ENCODE measurements at regions not wholly inside any gene's neighbourhood (a gene's known extent, or its start where the extent isn't known, plus 50 kb on each side); places are given as distances from the start of the nearest gene placed in this dataset.

DNA sequence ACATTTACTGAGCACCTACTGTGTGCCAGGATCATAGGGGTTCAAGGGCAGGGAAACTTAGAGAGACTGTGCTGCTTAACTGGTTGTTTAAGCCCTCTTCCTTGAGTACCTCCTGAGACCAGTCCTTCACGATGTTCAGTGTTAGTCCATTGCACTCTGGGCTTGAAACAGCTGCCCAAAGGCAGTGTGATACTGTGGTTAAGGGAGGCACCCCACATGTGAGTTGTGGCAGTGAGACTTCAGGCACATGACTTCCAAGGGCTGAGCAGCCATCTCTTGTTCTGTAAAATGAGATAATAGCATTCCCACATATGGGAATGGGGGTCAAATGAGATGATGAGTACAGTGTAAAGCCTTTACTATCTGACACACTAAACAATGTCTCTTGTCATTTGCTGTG is 75.1 kb downstream of the LINGO1 start:
- DNase-seq (ENCODE audit: low read depth in 2 of 2, low spot score in 1 of 2), result no peak

GRCh38 chr15:77557144-77557543 is 75.6 kb downstream of the LINGO1 start:
- no peak for DNase-seq (ENCODE audit: low read depth in 2 of 2, low spot score in 1 of 2)

DNA sequence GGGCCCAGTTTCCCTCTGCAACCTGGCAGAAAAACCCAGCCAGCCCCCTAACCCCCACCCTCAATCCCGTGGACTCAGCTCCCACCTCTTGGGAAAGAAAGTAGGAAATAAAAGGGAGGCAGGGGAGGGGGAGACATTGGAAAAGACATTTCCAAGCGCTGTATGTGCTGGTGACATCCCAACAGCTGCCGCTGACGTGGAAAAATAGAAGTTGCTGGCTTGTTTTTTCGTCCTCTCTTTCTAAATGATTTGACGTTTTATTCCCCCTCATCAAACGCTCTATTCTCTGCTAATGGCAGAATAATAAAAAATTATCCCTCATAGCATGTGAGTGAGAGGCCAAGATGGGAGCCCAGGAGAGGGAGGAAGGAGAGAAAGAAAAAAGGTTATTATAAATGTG is 76.1 kb downstream of the LINGO1 start:
- no peak for DNase-seq (ENCODE audit: low read depth in 2 of 2, low spot score in 1 of 2)

GRCh38 chr15:77555232-77555631 is 77.5 kb downstream of the LINGO1 start:
- DNase-seq (ENCODE audit: low read depth in 2 of 2, low spot score in 1 of 2), result no peak

- DNase-seq (ENCODE audit: low read depth in 2 of 2, low spot score in 1 of 2), result no peak
These were observed 78.2 kb downstream of the LINGO1 start for GRCh38 chr15:77554306-77555080.

DNA sequence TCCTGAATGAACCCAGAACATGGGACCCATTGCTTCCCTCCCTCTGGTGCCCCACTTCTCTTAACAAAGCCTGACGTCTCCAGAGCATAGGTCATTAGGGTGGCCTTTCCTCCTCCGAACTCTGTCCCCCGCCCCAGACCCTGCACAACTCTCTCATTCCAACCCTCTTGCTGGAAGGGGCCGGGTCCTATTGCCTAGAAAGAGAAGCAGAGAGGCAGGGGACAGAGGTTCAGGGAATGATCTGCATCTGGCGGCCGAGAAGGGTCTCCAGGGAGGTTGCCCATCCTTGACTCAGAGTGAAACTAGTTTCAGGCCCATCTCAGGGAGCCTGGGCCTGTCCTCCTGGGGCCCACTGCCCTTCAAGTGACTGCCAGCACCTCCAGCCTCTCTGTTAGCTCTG is 79.0 kb downstream of the LINGO1 start:
- DNase-seq (ENCODE audit: low read depth in 2 of 2, low spot score in 1 of 2), result no peak

DNA sequence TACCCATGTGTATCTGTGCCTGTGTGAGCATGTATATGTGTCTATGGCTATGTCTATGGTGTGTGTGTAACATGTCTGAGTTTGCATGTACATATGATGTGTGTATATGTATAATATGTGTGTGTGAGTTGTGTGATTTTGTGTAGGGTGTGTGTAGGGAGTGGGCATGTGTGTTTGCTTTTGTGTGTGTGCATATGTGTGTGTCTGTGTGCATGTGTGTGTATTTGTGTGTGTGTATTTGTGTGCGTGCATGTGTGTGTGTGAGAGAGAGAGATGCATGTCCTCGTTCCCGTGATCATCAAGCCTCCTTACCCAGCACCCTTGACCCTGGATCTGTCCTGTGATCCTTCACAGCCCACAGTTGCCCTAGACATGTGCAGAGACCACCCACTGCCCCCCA is 79.5 kb downstream of the LINGO1 start:
- DNase-seq (ENCODE audit: low read depth in 2 of 2, low spot score in 1 of 2), result no peak

DNA sequence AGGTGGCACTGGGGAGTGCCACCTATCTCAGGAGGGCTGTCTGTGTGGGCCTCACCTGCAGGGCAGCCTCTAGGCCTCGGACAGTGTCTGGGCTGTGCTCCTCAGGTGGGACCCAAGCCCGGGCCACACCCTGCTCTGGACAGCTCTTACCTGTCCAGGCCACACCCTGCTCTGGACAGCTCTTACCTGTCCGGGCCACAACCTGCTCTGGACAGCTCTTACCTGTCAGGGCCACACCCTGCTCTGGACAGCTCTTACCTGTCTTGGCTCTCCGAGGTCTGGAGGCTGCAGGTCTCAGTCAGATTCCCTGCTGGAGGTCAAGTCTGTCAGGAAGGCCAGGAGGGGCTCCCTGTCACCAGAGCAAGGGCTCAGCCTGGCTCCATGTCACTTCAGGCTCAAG is 80.6 kb downstream of the LINGO1 start:
- DNase-seq (ENCODE audit: low read depth in 2 of 2, low spot score in 1 of 2), result no peak

- no peak for DNase-seq (ENCODE audit: low read depth in 2 of 2, low spot score in 1 of 2)
These were observed 82.1 kb downstream of the LINGO1 start for GRCh38 chr15:77550301-77551251.

GRCh38 chr15:77549576-77550288 is 83.0 kb downstream of the LINGO1 start:
- DNase-seq (ENCODE audit: low read depth in 2 of 2, low spot score in 1 of 2), result no peak

DNA sequence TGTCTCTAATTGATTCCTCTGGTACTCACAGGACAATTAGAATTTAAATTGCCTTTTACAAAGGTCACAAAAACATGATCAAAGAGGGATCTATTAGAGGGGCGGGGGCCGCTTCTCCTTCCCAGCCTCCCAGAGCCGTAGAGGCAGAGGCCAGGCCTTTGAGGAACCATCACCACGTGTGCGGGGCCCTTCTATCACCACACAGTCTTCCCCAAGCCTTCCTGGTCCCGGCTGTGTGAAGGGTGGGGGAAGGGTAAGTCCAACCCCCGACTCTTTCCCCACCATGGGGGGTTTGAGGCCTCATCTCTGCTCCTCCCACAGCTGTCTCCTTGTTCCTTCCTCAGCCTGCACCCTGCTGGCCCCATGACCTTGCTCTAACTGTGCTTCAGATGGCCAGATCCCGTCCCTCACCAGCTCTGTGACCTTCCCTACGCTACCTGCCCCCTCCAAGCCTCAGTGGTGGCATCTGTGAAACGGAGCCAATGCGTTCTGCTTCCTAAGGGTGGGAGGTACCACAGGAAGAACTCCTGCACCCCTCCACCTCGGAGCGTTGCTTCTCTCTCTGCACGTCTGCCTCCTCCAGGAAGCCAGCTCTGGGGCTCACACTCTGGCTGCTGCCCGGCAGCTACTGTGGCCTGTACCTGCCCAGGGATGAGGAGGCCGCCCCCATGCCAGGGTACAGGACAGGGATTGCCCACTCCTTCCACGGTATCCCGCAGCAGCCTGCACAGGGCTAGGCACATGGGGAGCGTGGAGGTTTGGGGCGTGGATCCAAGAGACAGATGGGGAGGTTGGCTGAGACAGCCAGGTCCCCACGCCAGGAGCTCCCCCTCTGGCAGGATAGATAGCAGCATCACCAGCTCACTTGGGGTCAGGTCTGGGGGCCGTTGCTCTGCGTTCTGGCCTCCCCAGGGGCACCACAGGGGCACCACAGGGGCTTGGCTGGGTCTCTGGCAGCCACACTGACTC is 83.8 kb downstream of the LINGO1 start:
- DNase-seq (ENCODE audit: low read depth in 2 of 2, low spot score in 1 of 2), result no peak

DNA sequence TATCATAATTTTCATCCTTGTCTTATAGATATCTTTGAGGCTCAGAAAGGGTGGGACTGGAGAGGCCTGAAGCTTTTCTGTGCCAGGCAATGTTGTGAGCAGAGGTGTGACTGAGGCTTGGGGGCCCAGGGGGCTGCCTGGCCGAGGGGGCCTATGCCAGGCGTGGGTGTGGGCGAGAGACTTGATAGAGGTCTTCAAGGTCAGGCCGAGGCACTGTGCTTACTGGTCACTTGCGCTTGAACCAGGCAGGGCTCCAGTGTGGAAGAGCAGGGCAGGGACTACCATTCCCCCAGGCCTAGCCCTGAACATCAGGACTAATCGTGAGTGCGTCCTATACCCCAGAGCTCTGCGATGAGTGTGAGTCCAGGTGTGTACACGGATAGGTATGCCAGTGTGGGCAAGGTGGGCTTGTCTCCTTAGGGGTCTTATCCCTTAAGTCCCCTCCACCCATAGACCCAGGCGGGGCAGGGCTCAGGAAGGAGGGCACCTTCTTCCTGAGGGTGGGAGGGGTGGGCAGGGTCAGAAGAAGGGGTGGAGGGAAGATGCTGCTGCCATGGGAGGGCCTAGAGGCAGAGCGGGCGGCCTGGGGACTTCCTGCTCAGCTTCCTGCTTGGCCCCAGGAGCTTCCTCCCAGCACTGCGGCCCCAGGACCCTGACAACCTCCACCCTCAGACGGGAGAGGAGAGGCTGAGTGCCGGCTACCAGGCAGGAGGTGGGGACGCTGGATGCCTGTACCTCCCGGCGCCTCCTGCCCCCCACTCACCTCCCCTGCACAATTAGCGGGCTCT is 84.7 kb downstream of the LINGO1 start:
- DNase-seq (ENCODE audit: low read depth in 2 of 2, low spot score in 1 of 2), result no peak

GRCh38 chr15:77546870-77547269 is 85.8 kb downstream of the LINGO1 start:
- DNase-seq (ENCODE audit: low read depth in 2 of 2, low spot score in 1 of 2), result no peak

GRCh38 chr15:77546050-77546501 is 86.6 kb downstream of the LINGO1 start:
- no peak for DNase-seq (ENCODE audit: low read depth in 2 of 2, low spot score in 1 of 2)

DNA sequence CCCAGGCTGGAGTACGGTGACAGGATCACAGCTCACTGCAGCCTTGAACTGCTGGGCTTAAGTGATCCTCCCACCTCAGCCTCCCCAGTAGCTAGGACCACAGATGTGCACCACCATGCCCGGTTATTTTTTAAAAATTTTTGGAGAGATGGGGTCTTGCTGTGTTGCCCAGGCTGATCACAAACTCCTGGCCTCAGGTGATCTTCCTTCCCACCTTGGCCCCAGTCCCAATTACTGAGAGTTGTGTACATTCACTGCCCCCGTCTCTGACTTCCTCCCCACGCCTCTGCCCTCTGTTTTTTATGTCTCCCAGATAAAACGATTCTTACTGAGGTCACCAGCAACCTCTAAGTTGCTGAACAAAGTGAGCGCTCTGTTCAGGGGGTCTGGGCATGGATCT is 87.7 kb downstream of the LINGO1 start:
- no peak for DNase-seq (ENCODE audit: low read depth in 2 of 2, low spot score in 1 of 2)

DNA sequence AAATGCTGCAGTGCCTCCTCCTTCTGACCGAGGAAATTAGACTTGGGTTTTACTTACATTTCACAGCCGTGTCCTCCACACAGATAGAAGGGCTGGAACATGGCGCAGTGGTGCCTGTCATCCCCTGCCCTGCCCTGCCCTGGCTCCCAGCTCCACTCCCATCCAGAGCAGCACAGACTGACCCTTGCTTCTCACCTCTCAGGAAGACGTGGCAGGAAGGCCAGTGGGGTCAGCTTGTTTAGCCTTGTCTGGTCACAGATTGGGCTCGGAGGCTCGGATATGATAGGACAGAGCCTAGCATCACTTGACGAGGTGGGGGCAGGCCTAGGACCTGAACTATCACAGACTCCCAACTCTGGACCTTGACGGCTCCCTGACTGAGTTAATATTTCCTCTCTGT is 88.5 kb downstream of the LINGO1 start:
- no peak for DNase-seq (ENCODE audit: low read depth in 2 of 2, low spot score in 1 of 2)

DNA sequence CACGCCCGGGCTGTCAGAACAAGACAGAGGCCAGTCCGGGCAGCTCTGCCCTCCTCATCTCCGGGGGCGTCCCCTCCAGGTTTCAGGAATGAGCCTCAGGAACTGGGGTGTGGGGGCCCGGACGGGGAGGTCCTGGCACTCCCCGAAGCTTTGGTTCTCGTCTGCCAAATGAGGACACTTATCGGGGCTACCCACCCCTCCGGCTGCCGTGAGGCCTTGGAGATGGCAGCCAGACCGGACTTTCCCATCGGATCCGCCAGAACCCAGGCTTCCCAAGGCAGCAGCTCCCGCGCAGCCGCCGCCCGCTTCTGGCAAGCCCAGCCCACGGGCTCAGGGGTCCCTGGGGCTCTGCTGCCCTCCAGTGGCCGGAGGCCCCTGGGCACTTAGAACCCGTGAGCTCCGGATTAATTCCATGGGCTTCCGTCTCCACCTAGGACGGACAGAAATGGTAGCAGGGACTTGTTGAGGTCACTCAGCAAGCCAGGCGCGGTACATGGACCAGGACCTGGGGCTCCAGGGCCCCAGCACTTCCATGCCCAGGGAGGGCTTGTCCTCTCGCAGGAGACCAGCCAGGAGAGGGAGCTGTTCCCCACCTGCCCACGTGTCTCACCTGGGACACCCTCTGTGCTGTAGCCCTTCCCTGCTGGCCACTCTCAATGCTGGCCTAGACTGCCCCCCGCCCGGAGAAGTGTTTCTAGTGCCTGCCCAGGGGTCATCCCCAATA is 89.4 kb downstream of the LINGO1 start:
- DNase-seq (ENCODE audit: low read depth in 2 of 2, low spot score in 1 of 2), result peak; percentile 46 to 49

- no peak for DNase-seq (ENCODE audit: low read depth in 2 of 2, low spot score in 1 of 2)
These were observed 90.2 kb downstream of the LINGO1 start for GRCh38 chr15:77542491-77543001.

All from stimulated activated CD8-positive, alpha-beta memory T cell treated with anti-CD3 and anti-CD28 coated beads, Interleukin-4, amount 100 ng/mL, for 4 hours (primary cell).